SK-N-SH (cell line): ENCODE measurements at regions not wholly inside any gene's neighbourhood (a gene's known extent, or its start where the extent isn't known, plus 50 kb on each side); places are given as distances from the start of the nearest gene placed in this dataset.

Experiments
- CTCF ChIA-PET: fragments of 300-600, 350-600 bp; formaldehyde crosslinking; extraction: SDS; loops from one replicate; lab custom pipeline; 2021; lab: Yijun Ruan, JAX
- POLR2A ChIA-PET: fragments of 350-600 bp; sonication (Branson Sonifier 250); formaldehyde crosslinking; extraction: SDS; loops from one replicate; lab custom pipeline; 2020; ENCODE audit warnings: antibody characterized with exemption, inconsistent platforms; lab: Yijun Ruan, JAX
- DNase-seq: peaks from one replicate; pipeline ENCODE4 v3.0.0; 2012
- H2AFZ ChIP-seq: fragments of 200-600 bp; sonication (generic); 2 replicates; pipeline ENCODE4 v1.8.1; 2016; ENCODE audit warnings: antibody characterized with exemption, mild to moderate bottlenecking, low read depth
- H3F3A ChIP-seq: fragments of 200-600 bp; sonication (generic); replicated peaks from 2 replicates; pipeline ENCODE3; 2016; ENCODE audit warnings: antibody characterized with exemption, mild to moderate bottlenecking; ENCODE audit not compliant: insufficient read depth
- H3K27ac ChIP-seq, 2 experiments: fragments of 200-500 bp in 1 of 2; fragments of 200-600 bp in 1 of 2; sonication (Bioruptor generic) in 1 of 2; sonication (generic), shearing (Covaris generic) in 1 of 2; 2 replicates each; pipeline versions ENCODE4 v1.5.1 to v1.6.1; 2014 to 2016; ENCODE audit warnings: low read depth in 2 of 2, inconsistent platforms in 1 of 2, low read length in 1 of 2, mild to moderate bottlenecking in 1 of 2, mixed read lengths in 1 of 2
- H3K27me3 ChIP-seq: fragments of 200-600 bp; sonication (generic), shearing (Covaris generic); 2 replicates; pipeline ENCODE4 v1.6.1; 2016; ENCODE audit warnings: mixed run types; ENCODE audit not compliant: insufficient read depth
- H3K36me3 ChIP-seq, 2 experiments: fragments of 200-500 bp in 1 of 2; fragments of 200-600 bp in 1 of 2; sonication (Bioruptor generic) in 1 of 2; sonication (generic) in 1 of 2; replicated peaks in 1 of 2; 2 replicates each; pipeline versions ENCODE3 to v1.5.1; 2014 to 2016; ENCODE audit warnings: low read length in 1 of 2, mild to moderate bottlenecking in 1 of 2; ENCODE audit not compliant: insufficient read depth in 2 of 2, control insufficient read depth in 1 of 2
- H3K4me1 ChIP-seq, 2 experiments: fragments of 200-500 bp in 1 of 2; fragments of 200-600 bp in 1 of 2; sonication (Bioruptor generic) in 1 of 2; sonication (generic), shearing (Covaris generic) in 1 of 2; 2 replicates each; pipeline versions ENCODE4 v1.5.1 to v1.6.1; 2014 to 2016; ENCODE audit warnings: low read depth in 1 of 2, low read length in 1 of 2, mixed run types in 1 of 2; ENCODE audit not compliant: insufficient read depth in 2 of 2, control insufficient read depth in 1 of 2
- H3K4me2 ChIP-seq: fragments of 200-600 bp; sonication (generic), shearing (Covaris generic); 2 replicates; pipeline ENCODE4 v1.6.1; 2017; ENCODE audit warnings: mixed run types
- H3K4me3 ChIP-seq, 2 experiments: fragments of 200-500 bp in 1 of 2; fragments of 200-600 bp in 1 of 2; sonication (Bioruptor generic) in 1 of 2; sonication (generic), shearing (Covaris generic) in 1 of 2; 2 replicates each; pipeline versions ENCODE4 v1.5.1 to v1.8.1; 2014 to 2016; ENCODE audit warnings: low read depth in 2 of 2, inconsistent platforms in 1 of 2, low read length in 1 of 2, mild to moderate bottlenecking in 1 of 2, mixed read lengths in 1 of 2, moderate library complexity in 1 of 2
- H3K79me2 ChIP-seq: fragments of 200-600 bp; sonication (generic); 2 replicates; pipeline ENCODE4 v1.8.1; 2017; ENCODE audit warnings: mild to moderate bottlenecking; ENCODE audit not compliant: insufficient read depth
- H3K9ac ChIP-seq: fragments of 200-600 bp; sonication (generic); 2 replicates; pipeline ENCODE4 v1.6.1; 2017; ENCODE audit warnings: mixed run types
- H3K9me2 ChIP-seq: fragments of 200-600 bp; sonication (generic); 2 replicates; pipeline ENCODE4 v1.6.1; 2017; ENCODE audit warnings: mixed run types
- H3K9me3 ChIP-seq: fragments of 200-600 bp; sonication (generic); 2 replicates; pipeline ENCODE4 v1.6.1; 2017; ENCODE audit warnings: mixed run types, mild to moderate bottlenecking, moderate library complexity
- H4K20me1 ChIP-seq: fragments of 200-600 bp; sonication (generic); 2 replicates; pipeline ENCODE4 v1.6.1; 2017; ENCODE audit warnings: mild to moderate bottlenecking, mixed run types; ENCODE audit not compliant: insufficient read depth
- CHD2 ChIP-seq: fragments of 150-350 bp; IDR thresholded peaks from 2 replicates; pipeline ENCODE4 v1.6.1; 2018; ENCODE audit warnings: low read length; ENCODE audit not compliant: partially characterized antibody
- FOSL2 ChIP-seq: IDR thresholded peaks from 2 replicates; pipeline ENCODE4 v1.4.0; 2012; ENCODE audit warnings: low read depth, mild to moderate bottlenecking, moderate library complexity, borderline replicate concordance
- FOXJ3 ChIP-seq: sonication (generic); formaldehyde crosslinking; IDR thresholded peaks from 2 replicates; pipeline ENCODE4 v1.5.1; 2020; ENCODE audit warnings: mild to moderate bottlenecking, missing genetic modification reagents
- GABPA ChIP-seq: IDR thresholded peaks from 2 replicates; pipeline ENCODE4 v1.4.0; 2012; ENCODE audit warnings: low read depth, mild to moderate bottlenecking
- GATA2 ChIP-seq: sonication (generic); formaldehyde crosslinking; IDR thresholded peaks from 2 replicates; pipeline ENCODE4 v1.5.0; 2020; ENCODE audit warnings: mild to moderate bottlenecking, missing genetic modification reagents
- JUND ChIP-seq: IDR thresholded peaks from 2 replicates; pipeline ENCODE4 v1.4.0; 2012
- MXI1 ChIP-seq: IDR thresholded peaks from 2 replicates; pipeline ENCODE4 v1.6.1; 2012; ENCODE audit warnings: mild to moderate bottlenecking, low read depth, low read length, improper control_type of control experiment
- POLR2AphosphoS5 ChIP-seq: IDR thresholded peaks from 2 replicates; pipeline ENCODE4 v1.6.1; 2012; ENCODE audit warnings: low read depth, low read length
- SIN3A ChIP-seq: IDR thresholded peaks from 2 replicates; pipeline ENCODE4 v1.6.1; 2012; ENCODE audit warnings: low read depth, mild to moderate bottlenecking, low read length, moderate library complexity, borderline replicate concordance
- SMC3 ChIP-seq: IDR thresholded peaks from 2 replicates; pipeline ENCODE4 v1.6.1; 2012; ENCODE audit warnings: low read depth, low read length, improper control_type of control experiment
- TAF1 ChIP-seq: IDR thresholded peaks from 2 replicates; pipeline ENCODE4 v1.6.1; 2012; ENCODE audit warnings: low read depth, mild to moderate bottlenecking, low read length, moderate library complexity, borderline replicate concordance
- TEAD4 ChIP-seq: IDR thresholded peaks from 2 replicates; pipeline ENCODE4 v1.4.0; 2012; ENCODE audit warnings: mild to moderate bottlenecking, borderline replicate concordance; ENCODE audit not compliant: insufficient read depth
- WGBS: methylation state at CpG from one replicate; pipeline ENCODE4 v1.1.6; 2017; ENCODE audit warnings: low lambda C conversion rate; 5-methylcytosine and 5-hydroxymethylcytosine counted together
- TF ChIP-seq, protein P1 (sequence below): IDR thresholded peaks from 2 replicates; pipeline ENCODE4 v1.6.1; 2012; ENCODE audit warnings: mild to moderate bottlenecking, low read depth, low read length, moderate library complexity
- TF ChIP-seq, protein P2 (sequence below): IDR thresholded peaks from 2 replicates; pipeline ENCODE4; 2012
- TF ChIP-seq, protein P3 (sequence below): IDR thresholded peaks from 2 replicates; pipeline ENCODE4 v1.4.0; 2012; ENCODE audit warnings: low read depth, borderline replicate concordance

- no peaks in the 10 kb centered on the region for H3K79me2 ChIP-seq
- WGBS: 45% methylated on average over 1 of the region's 1 CpG
- CTCF ChIA-PET: interaction anchor here (0.7 kb wide), 1 partner anchor 107 kb away, joined by 3 read pairs; no protein-coding TSS in a partner anchor
Measured at GRCh38 chr15:46548989-46549388, 914.2 kb downstream of the SQOR start.

DNA sequence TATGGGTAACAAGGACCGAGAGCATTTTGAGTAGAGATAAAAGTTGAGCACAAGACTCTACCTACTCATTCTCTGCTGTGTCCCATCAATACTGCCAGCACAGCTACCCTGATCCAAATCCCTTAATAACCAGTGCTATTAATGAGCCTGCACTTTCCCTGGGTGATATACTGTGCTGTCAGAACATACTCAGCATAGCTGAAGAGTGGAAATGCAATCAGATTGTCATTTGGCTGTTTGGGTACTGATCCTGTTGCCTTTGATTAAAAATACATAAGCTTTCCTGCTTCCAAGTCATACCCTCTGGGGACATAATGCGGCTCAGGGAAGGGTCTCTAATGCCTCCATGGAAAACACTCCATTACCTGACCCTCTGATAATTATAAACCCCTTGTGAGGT is 917.5 kb downstream of the SQOR start:
- CTCF ChIA-PET: no interaction called here
- H3K27me3 ChIP-seq: no peaks in the 10 kb centered on the region
- H3K9me3 ChIP-seq: no peaks in the 10 kb centered on the region
- 22% methylated on average over 2 of the region's 2 CpGs for WGBS
- no peak overlapping the region for H3K4me3 ChIP-seq
- H3K4me2 ChIP-seq: no peak overlapping the region
- no peaks in the 10 kb centered on the region for H4K20me1 ChIP-seq
- no peak overlapping the region for H3K9ac ChIP-seq
- no peak overlapping the region for H2AFZ ChIP-seq
- H3K27ac ChIP-seq: no peak overlapping the region
- no peaks in the 10 kb centered on the region for H3K36me3 ChIP-seq
- no peaks in the 10 kb centered on the region for H3K79me2 ChIP-seq
- DNase-seq: no peak
- POLR2A ChIA-PET: no interaction called here
- peaks cover 0 to 3% of the 10 kb centered on the region in 2 experiments; a peak in 2 of 4 replicates for H3K4me1 ChIP-seq
- H3F3A ChIP-seq: no peaks in the 10 kb centered on the region
- H3K9me2 ChIP-seq: no peaks in the 10 kb centered on the region
- no peak for TF ChIP-seq MXI1
- no peak for TF ChIP-seq POLR2AphosphoS5
- no peak for TF ChIP-seq SMC3
- TF ChIP-seq FOSL2: no peak
- TF ChIP-seq FOXJ3 (CRISPR knock-in tag): no peak
- TF ChIP-seq, protein P1, sequence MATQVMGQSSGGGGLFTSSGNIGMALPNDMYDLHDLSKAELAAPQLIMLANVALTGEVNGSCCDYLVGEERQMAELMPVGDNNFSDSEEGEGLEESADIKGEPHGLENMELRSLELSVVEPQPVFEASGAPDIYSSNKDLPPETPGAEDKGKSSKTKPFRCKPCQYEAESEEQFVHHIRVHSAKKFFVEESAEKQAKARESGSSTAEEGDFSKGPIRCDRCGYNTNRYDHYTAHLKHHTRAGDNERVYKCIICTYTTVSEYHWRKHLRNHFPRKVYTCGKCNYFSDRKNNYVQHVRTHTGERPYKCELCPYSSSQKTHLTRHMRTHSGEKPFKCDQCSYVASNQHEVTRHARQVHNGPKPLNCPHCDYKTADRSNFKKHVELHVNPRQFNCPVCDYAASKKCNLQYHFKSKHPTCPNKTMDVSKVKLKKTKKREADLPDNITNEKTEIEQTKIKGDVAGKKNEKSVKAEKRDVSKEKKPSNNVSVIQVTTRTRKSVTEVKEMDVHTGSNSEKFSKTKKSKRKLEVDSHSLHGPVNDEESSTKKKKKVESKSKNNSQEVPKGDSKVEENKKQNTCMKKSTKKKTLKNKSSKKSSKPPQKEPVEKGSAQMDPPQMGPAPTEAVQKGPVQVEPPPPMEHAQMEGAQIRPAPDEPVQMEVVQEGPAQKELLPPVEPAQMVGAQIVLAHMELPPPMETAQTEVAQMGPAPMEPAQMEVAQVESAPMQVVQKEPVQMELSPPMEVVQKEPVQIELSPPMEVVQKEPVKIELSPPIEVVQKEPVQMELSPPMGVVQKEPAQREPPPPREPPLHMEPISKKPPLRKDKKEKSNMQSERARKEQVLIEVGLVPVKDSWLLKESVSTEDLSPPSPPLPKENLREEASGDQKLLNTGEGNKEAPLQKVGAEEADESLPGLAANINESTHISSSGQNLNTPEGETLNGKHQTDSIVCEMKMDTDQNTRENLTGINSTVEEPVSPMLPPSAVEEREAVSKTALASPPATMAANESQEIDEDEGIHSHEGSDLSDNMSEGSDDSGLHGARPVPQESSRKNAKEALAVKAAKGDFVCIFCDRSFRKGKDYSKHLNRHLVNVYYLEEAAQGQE: no peak
- TF ChIP-seq JUND: no peak
- no peak for TF ChIP-seq GABPA
- TF ChIP-seq CHD2: no peak
- TF ChIP-seq, protein P2, sequence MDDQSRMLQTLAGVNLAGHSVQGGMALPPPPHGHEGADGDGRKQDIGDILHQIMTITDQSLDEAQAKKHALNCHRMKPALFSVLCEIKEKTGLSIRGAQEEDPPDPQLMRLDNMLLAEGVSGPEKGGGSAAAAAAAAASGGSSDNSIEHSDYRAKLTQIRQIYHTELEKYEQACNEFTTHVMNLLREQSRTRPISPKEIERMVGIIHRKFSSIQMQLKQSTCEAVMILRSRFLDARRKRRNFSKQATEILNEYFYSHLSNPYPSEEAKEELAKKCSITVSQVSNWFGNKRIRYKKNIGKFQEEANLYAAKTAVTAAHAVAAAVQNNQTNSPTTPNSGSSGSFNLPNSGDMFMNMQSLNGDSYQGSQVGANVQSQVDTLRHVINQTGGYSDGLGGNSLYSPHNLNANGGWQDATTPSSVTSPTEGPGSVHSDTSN: no peak
- no peak for TF ChIP-seq TAF1
- no peak for TF ChIP-seq GATA2 (CRISPR knock-in tag)
- no peak for TF ChIP-seq TEAD4

More at GRCh38 chr15:46548989-46549388, 914.2 kb downstream of the SQOR start:
- no peak overlapping the region for H3K4me2 ChIP-seq
- no peaks in the 10 kb centered on the region for H3K9me2 ChIP-seq
- TF ChIP-seq, protein P3, sequence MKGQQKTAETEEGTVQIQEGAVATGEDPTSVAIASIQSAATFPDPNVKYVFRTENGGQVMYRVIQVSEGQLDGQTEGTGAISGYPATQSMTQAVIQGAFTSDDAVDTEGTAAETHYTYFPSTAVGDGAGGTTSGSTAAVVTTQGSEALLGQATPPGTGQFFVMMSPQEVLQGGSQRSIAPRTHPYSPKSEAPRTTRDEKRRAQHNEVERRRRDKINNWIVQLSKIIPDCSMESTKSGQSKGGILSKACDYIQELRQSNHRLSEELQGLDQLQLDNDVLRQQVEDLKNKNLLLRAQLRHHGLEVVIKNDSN: no peak
- no peak for TF ChIP-seq GATA2 (CRISPR knock-in tag)
- TF ChIP-seq SIN3A: no peak
- TF ChIP-seq, protein P1: no peak
- DNase-seq: no peak
- no peak overlapping the region for H2AFZ ChIP-seq
- H3K36me3 ChIP-seq: no peaks in the 10 kb centered on the region
- no peak overlapping the region for H3K4me3 ChIP-seq
- POLR2A ChIA-PET: no interaction called here
- H3K9me3 ChIP-seq: no peaks in the 10 kb centered on the region
- H3K27ac ChIP-seq: no peak overlapping the region
- no peaks in the 10 kb centered on the region for H3K4me1 ChIP-seq
- no peaks in the 10 kb centered on the region for H3K27me3 ChIP-seq
- no peaks in the 10 kb centered on the region for H4K20me1 ChIP-seq
- H3K9ac ChIP-seq: no peak overlapping the region
- H3F3A ChIP-seq: no peaks in the 10 kb centered on the region
